ENCODE measurements at regions not wholly inside any gene's neighbourhood (a gene's known extent, or its start where the extent isn't known, plus 50 kb on each side); places are given as distances from the start of the nearest gene placed in this dataset.

DNA sequence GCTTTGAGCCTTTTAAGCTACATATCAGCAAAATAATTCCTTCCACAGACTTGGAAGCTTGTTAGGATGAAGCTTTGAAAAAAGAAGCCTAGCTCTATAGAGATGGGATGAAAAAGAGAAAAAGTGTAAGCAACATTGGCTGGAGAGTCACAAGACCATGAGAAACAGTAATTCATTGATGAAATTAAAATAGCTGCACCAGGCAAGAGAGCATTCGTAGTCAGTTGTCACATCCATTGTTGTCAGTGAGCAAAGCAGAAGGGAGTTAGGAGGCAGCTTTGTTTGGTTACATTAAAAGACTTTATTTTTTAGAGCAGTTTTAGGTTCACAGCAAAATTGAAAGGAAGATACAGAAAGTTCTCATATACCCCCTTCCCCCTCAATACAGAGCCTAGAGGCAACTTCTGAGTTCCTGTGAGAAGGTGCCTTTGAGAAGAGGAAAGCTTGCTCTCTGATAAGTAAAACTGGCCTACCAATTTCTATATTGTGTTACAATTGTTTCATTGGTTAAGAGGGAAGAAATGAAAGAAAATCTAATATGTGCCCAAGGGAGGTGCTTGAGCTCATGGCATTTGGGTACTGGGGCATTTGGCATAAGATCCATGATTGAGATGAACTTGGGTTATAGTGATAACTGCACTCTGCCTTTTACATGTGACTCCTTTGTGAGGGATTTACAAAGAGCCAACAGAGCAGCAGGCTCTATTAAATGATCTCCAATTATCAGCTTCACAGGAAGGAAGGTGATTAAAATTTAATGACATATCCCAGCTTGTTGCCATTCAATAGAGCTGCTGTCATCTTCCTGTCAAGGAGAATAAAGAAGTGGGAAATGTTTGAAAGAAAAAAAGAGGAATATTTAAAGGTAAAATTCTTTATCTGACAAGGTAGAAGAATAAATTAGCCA is 361.3 kb upstream of the TMTC1 start:
- no peak for DNase-seq

DNA sequence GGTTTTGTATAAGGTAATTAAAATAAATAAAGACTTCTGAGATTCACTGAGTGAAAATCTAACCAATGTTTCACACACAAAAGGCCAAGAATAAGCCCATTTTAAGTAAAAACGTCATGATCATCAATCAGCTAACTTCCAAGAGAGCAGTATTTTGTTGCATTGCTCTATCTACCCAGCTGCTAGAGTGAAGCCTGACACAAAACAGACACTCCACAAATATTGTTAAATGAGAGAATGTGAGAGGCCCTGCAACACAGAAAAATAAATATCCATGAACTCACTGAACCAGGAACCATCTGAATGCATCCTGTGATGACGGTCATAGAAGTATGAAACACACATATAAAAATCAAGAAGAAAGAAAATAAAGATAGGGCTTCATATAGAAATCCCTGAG is 358.6 kb upstream of the TMTC1 start:
- DNase-seq = no peak

DNA sequence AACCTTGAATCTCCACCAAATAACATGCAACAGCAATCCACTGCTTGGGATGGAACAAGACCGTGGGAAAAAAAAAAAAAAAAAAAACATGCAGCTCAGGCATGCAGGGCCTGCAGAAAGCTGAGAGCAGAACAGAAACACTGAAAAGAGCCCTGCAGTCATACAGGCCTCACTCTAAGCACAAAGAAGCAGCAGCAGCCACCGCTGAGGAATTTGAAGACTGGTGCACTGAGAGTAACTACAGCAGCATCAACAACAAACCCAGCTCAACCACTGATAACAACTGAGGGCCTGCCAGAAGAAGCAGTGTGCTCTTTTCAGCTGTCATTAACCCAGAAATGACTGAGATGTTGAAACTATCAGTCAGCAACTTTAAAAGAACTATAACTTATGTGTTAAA is 354.7 kb upstream of the TMTC1 start:
- DNase-seq = no peak

DNA sequence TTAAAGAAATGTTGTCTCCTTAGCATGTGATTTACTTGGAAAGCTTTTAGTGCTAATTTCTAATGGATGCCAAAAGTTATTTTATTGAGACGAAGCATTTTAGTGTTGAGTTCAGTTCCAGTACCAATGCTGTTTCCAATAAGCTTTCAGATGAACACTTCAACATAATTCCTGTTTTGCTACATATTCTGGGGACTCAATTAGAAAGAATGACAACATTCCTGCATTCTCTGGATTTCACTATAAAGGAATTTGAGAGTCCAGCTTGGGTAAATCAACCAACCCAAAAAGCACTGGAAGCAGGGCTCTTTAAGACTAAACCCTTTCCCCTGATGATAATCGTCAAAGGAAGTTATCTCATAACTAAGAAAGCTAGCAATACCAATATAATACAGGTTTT is 353.0 kb upstream of the TMTC1 start:
- DNase-seq = no peak

DNA sequence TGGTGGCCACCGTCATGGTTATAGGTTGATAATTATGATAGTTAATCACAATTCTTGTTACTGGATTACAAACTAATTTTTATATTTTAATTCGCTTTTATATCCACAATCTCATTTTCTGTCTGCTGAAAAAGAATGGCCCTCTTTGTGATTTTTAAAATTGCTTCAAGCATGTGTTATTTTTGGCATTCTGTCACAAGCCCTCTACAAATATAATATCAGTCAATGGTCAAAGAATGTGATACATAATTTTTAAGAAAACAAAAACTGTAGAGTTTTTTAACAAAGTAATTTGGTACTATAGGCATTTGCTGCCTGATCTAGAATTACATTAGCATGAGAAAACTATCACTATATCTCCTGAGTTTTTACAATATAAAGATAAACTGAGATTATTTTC is 352.0 kb upstream of the TMTC1 start:
- no peak for DNase-seq

DNA sequence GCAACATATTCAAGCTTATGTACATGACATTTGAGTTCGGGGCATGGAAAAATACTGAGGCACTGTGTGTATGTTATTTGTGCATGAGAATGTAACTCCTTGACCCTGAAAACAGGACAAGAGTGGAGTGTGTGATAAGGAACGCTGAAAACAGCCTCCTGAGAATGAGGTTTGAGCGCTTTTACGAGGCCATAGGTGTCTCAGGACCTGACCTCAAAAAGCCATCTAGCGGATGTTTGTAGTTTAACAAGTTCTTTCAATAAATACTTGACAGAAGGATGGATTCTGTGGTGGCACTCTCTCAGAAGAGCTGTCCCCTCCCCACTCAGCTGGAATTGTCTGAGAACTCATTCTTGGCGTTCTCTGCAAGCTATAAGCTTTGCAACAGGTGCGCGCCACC is 350.5 kb upstream of the TMTC1 start:
- DNase-seq = no peak

DNA sequence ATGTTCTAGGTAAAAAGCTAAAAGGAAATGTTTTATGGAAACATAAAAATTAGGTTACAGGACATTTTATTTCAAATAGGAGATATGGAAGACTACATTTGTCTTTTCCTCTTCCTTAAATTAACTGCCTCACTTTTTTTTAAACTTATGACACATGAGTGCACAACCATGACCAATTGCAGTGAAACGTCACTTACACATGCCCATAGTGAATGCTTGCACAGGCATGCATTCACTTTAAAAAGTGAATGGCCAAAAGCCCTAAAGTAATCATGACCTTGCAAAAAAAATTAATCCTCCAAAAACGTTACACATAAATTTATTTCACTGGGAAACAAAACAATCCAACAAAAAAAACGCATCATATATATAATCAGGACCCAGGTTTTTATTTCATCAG is 343.2 kb upstream of the TMTC1 start:
- DNase-seq = no peak

DNA sequence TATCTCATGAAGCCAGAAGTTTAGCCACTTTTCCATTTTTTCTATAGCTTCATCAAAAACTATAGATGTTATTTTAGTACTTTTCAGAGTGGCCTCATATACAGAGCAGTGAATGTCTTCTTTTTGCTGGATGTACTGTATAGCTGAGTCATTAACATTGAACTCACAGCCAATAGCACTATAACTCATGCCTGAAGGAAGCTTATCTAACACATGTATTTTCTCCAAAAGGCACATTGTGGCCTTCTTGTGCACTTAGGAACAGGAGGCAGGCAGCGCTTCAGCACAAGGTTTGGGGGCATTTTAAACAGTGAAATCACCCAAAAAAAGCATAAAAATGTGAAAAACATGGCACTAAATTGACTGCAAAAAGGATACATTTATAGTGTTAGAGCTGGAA is 336.8 kb upstream of the TMTC1 start:
- DNase-seq = no peak

DNA sequence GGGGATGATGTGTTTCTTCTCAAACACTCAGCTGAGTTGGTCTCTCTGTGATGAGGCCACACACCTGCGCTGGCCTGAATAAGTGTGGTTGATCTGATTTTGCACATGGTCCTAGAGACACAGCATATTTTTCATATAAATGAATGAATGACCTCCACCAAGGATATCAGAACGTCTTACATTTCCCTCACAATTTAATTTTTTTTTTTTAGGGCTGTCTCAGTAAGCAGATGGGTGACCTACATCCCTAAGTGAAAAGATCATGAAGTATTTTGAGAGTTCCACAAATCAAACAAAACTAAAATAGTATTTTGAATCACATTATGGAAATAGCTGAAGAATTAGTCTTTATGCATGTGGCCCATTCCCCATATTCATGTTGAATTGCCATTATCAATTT is 333.7 kb upstream of the TMTC1 start:
- DNase-seq = no peak

DNA sequence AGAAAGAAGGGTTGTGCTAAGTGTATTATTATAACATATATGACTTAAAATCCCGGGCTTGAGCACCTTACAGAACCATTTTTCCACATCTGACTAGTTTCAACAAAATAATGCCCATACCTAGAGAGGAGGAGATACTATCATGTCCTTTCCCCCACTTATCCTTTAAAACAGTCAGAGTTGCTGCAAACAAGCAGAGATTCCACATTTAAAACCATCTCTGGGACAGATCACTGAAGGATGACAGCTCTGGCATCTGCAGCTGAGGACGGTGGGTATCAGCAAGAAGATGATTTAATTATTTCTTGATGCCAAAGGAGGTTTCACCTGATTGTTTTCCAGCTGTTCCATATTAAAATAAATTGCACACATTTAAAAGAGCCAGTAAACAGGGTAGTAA is 328.0 kb upstream of the TMTC1 start:
- no peak for DNase-seq

DNA sequence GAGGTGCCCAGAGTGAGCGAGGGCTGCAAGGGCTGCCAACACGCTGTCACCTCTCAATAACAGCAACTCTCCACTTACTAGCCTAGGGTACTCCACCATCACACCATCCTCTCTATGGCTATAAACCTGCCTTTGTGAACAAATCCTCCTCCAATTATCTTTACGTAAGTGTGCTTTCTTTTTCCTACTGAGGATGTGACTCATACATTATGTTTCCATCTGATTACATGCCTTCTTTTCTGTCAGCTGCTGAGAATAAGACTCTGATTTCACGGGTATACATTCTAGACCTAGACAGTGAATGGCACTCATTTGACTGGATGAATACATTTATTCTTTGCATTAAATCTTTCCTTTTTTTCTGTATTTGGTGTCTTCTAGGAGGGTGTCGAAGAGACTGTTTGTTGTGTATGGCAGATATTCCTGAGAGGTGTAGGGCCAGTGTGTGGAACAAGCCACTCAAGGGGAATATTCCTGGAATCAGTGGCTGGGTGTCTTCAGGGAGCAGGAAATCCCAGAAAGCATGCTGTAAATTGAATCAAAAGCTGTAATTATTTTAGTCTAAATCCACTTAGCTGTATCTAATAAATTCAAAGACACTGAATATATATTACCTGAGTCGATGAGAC is 327.3 kb upstream of the TMTC1 start:
- DNase-seq = no peak

DNA sequence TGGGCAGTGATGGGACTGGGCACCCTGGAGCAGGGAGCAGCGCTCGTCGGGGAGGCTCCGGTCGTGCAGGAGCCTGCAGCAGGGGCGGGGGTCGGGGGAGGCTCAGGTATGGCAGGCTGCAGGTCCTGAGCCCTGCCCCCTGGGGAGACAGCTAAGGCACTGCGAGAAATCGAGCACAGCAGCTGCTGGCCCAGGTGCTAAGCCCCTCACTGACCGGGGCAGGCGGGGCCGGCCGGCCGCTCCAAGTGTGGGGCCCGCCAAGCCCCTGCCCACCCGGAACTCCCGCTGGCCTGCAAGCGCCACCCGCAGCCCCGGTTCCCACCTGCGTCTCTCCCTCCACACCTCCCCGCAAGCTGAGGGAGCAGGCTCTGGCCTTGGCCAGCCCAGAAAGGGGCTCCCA is 326.8 kb upstream of the TMTC1 start:
- DNase-seq = no peak

DNA sequence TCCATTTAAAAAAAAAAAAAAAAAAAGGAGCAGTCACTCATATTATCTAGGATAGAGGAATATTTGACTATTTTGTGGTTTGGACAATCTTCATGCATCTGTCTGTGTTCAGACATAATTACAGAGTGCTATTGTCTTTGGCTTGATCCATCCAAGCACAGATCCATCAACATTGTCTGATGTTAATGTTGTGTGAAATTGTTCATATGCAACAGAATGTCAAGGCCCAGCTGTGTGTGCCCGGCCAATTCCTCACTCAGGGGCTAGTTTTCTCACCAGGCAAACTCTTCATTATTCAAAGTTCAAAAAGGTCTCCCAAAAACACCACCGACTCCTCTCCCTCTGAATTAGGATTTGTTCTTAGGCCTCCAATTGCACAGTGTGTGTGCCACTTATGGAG is 324.9 kb upstream of the TMTC1 start:
- DNase-seq = no peak

DNA sequence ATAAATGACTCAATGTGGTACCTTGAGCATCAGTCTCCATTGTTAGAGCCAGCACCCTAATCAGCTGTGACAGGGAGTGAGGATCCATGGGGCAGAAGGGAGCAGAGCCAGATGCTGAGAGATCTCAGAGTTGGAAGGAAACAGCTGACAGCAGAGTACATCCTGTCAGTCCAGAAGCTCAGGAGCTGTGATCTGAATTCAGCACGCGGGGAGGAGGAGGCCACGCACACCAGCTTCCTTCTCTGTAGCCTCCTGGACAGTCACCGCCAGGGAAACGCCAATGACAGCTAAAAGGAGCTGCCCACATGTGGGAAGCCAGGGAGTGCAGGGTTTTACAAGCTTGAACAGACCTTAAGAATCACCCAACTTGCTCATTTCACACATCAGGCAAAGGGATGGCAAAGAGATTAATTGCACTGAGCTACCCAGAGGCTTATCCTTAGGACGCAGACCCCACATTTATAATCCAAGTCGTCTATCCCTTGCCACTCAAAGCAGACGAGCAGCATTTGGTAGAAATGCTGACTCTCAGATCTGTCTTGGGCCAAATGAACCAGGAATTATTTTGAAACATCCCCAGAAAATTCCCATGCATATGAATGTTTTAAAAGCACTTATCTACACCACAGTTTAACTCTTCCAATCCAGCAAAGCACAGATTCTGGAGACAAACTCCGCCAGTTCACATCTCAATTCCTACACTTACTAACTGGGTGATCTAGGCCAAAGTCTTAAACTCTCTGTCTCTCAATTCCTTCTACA is 322.6 kb upstream of the TMTC1 start:
- DNase-seq = no peak

DNA sequence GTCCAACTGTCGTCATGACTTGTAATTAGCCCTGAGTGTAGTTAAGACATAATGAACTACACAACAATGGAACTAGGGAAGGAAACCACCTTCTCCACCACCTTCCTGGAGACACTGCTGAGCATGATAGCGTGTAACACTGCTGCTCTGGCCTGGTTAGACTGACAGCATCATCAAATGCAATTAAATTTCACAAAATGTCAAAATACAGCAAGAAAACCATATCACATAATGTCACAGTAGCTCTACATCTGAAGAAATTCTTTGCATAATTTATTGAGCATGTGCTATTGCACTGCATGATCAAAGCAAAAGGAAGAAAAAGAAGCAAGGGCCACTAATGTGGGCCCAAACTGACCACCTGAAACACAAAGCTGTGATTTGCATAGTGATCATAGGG is 321.8 kb upstream of the TMTC1 start:
- no peak for DNase-seq

DNA sequence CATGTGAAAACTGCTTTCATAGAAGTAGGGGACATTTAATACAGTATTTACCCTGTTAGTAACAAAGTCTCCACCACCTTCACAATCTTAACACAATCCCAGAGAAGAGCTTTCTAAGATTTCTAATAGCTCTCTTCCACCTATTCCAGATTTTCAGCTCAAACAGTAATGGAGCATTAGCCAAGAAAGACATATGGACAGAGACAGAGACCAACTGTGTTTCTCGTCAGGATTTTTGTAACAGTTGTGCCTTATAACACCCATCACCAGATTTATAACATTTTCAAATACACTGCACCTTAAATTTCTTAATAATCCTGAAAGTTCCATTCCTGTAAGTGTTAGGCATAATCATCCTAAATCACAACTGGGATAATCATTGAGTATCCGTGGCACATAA is 321.2 kb upstream of the TMTC1 start:
- no peak for DNase-seq

DNA sequence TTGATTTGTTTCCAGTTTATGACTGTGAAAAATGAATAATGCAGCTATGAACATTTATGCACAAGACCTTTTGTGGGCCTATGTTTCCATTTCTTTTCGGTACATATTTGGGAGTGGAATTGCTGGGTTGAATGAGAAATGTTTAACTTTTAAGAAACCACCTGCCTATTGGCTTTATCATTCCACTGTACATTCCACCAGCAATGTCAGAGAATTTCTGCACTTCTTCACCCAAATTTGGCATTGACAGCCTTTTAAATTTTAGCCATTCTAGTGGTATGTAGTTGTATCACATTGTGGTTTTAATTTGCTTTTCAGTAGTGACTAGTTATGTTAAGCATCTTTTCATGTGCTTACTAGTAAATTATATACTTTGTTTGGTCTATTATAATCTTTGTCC is 317.0 kb upstream of the TMTC1 start:
- DNase-seq = no peak

DNA sequence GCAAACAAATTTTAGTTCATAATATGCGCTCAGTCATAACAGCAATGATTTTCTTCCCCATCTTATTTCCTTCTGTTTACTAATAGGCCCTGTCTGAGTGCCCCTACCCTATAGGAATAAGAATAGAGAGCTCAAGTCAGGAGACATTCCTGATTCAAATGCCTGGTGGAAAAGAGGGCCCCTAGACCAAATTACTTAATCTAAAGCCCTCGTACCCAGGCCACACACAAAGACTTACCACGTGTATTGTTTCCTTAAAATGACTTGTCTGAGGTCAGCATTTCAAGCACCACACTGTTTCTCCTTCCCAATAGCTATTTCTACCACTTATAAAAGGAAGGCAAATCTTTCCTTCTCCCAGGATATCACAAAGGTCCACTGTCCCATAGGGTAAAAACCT is 314.9 kb upstream of the TMTC1 start:
- DNase-seq = no peak

DNA sequence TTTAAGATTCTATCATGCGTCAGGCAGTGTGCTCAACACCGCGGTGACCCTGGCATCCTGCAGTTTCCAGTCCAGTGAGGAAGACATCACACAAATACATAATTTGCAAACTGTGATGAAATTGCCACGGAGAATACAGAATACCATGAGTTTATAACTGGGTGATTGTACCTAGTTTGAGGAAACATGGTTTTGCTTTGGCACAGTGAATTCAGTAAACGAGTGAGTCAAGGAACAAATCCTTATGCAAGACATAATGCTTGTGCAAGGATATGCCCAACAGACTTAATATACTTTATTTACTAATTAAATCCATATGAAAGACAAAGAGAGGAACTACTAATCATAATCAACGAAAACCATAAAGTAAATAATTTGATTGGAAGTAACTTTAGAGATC is 311.8 kb upstream of the TMTC1 start:
- no peak for DNase-seq

DNA sequence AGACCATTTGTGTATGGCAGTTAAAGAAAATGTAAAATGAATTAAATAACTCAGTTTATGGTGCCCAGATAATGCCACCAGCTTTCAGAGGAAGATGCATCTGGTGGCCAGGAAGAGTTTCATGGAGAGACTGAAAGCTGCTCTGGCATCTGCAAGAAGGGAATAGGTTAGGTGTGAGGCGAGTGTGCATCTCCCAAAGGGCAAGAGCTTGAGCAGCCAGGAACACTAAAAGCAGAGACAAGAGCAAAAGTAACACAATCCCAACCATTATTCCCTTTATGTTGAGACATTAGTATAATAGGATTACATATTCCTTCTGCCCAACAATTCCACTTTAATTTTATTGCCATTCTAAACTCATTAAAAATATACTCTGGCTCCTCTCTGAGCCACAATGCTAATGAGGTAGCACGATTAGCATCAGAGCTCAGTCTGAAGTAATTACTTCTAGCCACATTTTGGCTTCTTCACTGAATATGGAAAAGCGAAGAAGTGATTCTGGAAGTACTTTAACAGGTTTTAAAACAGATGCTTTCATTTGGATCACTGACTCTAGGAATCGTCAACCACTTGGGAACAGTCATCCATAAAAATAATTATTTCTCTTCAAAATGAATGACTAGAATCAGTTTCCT is 309.4 kb upstream of the TMTC1 start:
- no peak for DNase-seq

DNA sequence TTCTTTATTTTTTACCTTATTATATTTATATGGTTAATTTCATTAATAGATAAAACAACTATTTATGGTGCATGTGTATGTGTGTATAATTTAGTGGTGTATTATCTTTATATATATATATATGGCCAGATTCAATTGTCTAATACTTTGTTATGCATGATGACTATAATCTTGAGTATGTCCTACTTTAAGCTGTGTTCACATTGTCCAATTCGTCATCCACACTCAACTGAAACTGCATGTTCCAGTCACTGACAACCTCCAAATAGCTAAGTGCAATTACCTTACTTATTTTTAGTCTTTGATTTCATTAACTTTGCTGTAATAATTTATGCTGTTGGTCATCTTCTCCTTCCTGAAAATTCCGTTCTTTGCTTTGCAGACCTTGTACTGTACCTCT is 306.5 kb upstream of the TMTC1 start:
- no peak for DNase-seq

DNA sequence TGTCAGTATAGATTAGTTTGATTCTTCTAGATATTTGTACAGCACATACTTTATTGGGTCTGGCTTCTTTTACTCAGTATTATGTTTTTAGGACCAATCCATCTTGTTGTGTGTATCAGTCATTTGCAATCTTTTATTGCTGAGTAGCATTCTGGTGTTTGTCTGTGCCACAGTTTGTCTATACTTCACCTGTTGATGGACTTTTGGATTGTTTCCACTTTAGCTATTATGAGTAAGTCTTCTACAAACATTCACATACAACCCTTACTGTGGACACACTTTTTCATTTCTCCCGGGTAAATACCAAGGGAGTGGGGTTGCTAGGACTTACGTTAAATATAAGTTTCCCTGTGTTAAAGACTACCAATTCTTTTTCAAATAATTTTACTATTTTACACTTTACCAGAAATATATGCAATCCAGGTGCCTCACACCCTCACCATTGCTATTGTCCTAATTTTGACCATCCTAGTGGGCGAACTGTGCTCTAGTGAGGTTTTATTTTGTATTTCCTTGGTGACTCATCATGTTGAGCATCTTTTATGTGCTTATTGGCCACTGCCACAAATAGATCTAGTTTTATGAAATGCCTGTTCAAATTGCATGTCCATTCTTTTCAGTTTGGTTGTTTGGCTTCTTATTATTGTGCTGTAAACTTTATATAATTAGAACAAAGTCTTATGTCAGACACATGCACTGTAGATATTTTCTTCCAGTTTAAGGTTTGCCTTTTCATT is 304.7 kb upstream of the TMTC1 start:
- DNase-seq = no peak

DNA sequence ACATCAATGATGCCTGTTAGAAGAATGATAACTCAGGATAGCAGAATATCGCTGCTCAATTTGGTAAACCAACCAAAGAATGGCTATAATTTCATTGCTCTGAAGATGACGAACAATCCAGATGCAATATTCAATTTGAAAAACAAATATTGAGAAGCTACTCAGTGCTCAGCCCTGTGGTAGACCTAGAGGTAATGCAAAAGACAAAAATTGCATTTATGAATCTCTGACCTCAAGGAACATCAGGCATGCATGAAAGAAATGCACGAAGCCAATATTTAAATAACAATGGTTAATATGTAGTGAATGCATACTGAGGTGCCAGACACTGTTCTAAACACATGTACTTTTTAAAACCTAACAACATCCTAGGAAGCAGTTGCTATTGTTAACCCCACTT is 298.6 kb upstream of the TMTC1 start:
- DNase-seq = no peak
